ENCODE measurements at regions not wholly inside any gene's neighbourhood (a gene's known extent, or its start where the extent isn't known, plus 50 kb on each side); places are given as distances from the start of the nearest gene placed in this dataset.

- TF ChIP-seq RARB (CRISPR knock-in tag; IDR thresholded peaks at IDR 0.05) (no peak), ARNTL (CRISPR knock-in tag; IDR thresholded peaks at IDR 0.05; ENCODE audit: borderline replicate concordance, low read depth) (no peak), BACH2 (CRISPR knock-in tag; IDR thresholded peaks at IDR 0.05; ENCODE audit: borderline replicate concordance) (no peak), TOX (CRISPR knock-in tag; IDR thresholded peaks at IDR 0.05; ENCODE audit: borderline replicate concordance) (no peak), ESRRG (CRISPR knock-in tag; IDR thresholded peaks at IDR 0.05) (no peak), GLIS3 (CRISPR knock-in tag; IDR thresholded peaks at IDR 0.05) (no peak), ZNF70 (CRISPR knock-in tag; IDR thresholded peaks at IDR 0.05) (no peak), ZFP3 (CRISPR knock-in tag; IDR thresholded peaks at IDR 0.05) (no peak), OSR1 (CRISPR knock-in tag; IDR thresholded peaks at IDR 0.05) (no peak), ZNF8 (CRISPR knock-in tag; IDR thresholded peaks at IDR 0.05) (no peak), ZC3H10 (CRISPR knock-in tag; IDR thresholded peaks at IDR 0.05) (no peak), TCF4 (CRISPR knock-in tag; IDR thresholded peaks at IDR 0.05; ENCODE audit: borderline replicate concordance) (no peak)
- TF ChIP-seq, protein P1, sequence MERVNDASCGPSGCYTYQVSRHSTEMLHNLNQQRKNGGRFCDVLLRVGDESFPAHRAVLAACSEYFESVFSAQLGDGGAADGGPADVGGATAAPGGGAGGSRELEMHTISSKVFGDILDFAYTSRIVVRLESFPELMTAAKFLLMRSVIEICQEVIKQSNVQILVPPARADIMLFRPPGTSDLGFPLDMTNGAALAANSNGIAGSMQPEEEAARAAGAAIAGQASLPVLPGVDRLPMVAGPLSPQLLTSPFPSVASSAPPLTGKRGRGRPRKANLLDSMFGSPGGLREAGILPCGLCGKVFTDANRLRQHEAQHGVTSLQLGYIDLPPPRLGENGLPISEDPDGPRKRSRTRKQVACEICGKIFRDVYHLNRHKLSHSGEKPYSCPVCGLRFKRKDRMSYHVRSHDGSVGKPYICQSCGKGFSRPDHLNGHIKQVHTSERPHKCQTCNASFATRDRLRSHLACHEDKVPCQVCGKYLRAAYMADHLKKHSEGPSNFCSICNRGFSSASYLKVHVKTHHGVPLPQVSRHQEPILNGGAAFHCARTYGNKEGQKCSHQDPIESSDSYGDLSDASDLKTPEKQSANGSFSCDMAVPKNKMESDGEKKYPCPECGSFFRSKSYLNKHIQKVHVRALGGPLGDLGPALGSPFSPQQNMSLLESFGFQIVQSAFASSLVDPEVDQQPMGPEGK (CRISPR knock-in tag; IDR thresholded peaks at IDR 0.05; ENCODE audit: borderline replicate concordance): no peak
- TF ChIP-seq, protein P2, sequence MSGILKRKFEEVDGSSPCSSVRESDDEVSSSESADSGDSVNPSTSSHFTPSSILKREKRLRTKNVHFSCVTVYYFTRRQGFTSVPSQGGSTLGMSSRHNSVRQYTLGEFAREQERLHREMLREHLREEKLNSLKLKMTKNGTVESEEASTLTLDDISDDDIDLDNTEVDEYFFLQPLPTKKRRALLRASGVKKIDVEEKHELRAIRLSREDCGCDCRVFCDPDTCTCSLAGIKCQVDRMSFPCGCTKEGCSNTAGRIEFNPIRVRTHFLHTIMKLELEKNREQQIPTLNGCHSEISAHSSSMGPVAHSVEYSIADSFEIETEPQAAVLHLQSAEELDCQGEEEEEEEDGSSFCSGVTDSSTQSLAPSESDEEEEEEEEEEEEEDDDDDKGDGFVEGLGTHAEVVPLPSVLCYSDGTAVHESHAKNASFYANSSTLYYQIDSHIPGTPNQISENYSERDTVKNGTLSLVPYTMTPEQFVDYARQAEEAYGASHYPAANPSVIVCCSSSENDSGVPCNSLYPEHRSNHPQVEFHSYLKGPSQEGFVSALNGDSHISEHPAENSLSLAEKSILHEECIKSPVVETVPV (CRISPR knock-in tag; IDR thresholded peaks at IDR 0.05): no peak
Measured at GRCh38 chr2:59463426-59463825, 1090.0 kb downstream of the BCL11A start.
